ENCODE measurements at regions not wholly inside any gene's neighbourhood (a gene's known extent, or its start where the extent isn't known, plus 50 kb on each side); places are given as distances from the start of the nearest gene placed in this dataset.

DNA sequence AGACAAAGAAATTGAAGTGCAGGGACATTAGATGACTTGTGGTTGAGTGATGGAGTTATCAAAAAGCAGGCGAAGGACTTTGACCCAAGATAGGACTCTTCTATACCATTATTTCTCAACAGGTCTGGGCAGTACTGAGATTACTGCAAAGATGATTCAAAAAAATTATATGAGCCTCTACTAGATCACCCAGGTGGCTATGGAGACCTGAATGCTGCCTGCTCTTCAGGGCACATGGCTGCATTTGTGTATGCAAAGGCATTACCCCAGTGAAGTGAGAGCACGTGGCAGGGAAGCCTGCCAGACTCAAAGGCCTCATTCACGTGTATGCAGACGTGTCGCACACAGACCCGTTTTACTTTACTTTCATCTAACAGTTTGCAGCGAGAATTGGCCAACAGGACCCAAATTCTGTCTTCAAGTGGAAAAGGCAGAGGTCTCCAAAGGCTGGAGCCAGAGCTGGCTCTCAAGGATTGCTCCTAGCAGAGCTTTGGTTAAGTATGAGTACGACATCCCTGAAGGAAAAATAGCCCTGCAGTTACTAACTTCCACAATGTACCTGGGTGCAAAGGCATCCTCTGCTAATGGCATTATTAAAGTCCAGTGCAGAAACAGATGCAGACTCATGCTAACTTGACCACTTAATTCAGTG is 113.8 kb upstream of the ARMC2 start:
- no peak for DNase-seq

- DNase-seq: no peak
These were observed 112.8 kb upstream of the ARMC2 start for GRCh38 chr6:108735310-108736001.

GRCh38 chr6:108736002-108736361 is 112.2 kb upstream of the ARMC2 start:
- DNase-seq: no peak

DNA sequence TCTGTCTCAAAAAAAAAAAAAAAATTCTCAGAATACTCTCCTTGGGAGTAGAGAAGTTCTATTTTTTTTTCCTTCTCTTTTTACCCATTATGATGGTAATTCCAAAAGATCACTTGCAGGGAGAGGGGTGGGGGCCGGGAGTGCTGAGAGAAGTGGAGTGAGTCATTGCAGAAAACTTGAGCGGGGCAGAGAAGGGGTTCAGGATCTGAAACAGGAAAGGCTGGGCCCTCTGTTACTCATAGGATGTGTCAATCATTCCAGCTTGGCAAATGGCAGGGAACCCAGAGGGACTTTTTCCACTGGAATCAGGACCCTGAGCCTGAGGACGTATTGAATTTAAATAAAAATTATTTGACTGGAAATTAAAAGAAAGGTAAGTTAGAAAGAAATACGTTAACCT is 111.4 kb upstream of the ARMC2 start:
- DNase-seq: no peak

GRCh38 chr6:108737594-108738546 is 110.4 kb upstream of the ARMC2 start:
- no peak for DNase-seq

DNA sequence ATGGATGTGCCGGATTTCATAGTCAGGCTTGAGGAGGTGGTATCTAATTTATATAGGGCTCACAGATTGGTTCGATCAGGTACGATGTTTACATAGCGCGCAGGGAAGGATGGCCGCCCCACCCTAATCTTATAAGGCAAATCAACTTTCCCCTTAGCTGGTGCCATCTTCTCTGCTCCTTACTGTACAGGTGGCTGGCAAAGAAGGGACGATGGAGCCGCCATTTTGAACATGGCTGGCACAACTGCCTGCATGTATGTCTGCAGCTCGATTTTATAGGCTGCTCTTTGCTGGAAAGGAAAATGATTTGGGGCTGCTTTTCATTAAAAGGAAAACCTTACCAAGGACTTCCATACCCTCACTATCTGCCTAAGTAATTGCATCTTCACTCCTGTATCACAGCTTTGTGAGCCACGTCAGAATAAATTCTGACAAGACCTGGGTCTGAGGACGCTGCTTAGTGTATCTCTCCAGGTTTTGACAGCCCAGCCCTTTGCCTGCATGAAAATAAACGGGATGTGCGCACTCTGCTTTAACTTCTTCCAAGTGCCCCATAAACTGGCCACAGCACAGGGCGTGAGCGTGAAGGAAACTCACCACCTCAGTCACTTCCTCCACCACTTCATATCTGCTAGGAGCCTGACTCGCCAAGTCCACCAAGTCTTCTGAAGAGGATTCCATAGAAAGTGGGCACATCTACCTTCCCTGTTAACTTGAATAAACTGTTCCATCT is 109.4 kb upstream of the ARMC2 start:
- DNase-seq: no peak

DNA sequence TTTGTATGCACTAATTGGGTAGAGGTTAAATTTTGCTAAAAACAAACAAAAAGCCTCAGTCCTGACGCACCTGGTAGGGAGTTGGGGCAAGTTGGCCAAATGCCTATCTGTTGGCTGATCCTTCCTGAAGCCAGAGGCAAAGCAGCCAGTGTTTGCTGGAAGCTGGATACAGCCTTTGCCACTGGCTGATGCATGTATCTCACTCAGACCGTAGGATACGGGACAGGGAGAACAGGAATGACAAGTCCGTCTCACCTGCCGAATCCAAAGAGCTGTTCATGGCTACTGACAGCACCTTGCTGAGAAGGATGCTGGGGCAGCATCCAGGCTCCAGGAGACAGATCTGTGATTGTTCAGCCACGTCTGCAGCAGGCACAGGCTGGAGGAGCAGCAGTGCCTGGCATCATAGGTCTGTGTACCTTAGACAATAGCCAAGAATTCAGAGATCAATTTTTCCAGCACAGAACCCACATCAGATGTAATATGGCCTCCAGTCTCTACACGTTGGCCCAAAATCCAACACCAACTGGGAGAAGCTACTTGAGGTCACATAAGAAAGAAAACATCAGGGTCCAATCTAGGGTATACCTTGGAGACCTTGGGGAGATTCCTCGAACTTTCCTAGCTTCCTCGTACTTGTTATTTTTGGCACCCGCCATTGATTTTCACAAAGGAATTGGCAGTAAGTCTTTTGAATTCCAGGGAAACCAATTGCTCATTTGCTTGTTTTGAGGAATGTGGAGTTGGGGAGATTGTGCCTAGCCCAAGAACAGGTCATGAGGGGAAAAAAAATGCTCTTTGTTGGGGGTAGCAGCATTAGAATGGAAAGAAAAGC is 108.5 kb upstream of the ARMC2 start:
- DNase-seq: no peak

- no peak for DNase-seq
These were observed 106.8 kb upstream of the ARMC2 start for GRCh38 chr6:108741331-108741989.

- DNase-seq: no peak
These were observed 106.2 kb upstream of the ARMC2 start for GRCh38 chr6:108742041-108742440.

GRCh38 chr6:108744244-108744972 is 103.8 kb upstream of the ARMC2 start:
- DNase-seq: no peak

DNA sequence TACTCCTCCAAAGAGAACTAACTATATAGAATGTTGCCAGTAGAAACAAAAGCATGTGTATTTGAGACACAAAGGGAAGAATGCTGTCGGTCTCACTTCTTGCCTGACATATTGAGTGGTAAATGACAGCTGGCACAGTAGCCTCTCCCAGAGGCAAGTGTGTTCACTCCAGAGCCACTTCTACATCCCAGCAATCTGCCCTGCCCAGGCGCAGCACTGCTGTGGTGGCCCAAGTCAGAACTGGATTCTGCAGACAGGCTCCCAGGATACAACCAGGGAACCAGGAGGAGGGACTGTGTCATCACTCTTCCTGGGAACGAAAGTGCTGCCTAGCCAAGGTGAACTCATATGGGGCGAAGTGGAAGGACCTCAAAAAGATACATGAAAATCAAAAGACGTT is 103.2 kb upstream of the ARMC2 start:
- no peak for DNase-seq

GRCh38 chr6:108745664-108746336 is 102.4 kb upstream of the ARMC2 start:
- DNase-seq: no peak

- DNase-seq: no peak
These were observed 101.9 kb upstream of the ARMC2 start for GRCh38 chr6:108746366-108746765.

DNA sequence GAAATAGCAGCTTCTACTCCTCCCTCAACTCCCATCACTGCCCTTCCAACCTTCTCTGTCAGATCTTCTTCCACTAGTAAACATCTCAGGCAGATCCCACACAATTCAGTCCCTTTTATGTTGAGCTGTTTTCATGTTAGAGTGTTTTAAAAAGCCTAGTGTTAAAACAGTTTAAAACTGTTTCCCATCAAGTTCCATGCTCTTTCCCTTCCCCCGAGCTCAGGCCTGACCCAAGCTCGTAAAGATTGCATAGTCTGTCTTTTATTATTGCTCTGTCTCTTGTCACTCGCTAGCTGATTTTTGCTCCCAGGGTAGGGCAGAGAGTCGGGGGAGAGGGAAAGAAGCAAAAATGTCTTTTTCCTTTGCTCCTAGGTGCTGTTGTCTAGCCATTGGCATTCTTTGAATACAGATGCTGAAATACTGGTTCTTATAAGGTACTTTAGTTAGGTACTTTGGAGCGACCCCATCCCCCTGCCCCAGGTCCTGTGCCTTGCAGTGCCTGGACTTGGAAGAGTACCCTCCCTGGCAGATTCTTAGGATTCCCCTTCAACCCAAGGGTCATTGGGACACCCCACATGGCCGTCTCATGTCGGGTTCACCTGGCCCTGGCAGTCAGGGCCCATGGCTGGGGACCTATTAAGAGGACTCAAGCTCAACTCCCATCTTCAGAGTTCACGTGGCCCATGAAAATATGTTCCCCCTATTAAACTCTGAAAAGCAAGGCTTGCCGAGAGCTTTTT is 101.2 kb upstream of the ARMC2 start:
- DNase-seq: no peak

DNA sequence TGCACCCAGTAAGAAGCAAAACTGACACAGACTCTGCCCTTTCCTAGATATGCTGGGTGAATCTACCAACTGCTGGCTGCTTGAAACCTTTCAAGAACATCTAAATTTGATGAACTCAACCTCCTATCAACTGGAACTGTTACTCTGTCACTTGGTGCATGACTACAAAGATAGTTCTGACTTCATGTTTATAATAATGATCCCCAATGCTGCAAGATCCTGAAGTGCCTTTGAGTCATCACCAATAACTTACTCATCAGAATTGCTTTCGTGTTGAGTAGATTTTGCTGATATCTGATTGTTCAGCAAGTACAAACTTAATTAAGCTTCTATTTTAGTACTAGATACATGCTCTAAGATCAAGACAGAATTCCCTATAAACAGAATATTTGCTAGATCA is 100.2 kb upstream of the ARMC2 start:
- DNase-seq: no peak

DNA sequence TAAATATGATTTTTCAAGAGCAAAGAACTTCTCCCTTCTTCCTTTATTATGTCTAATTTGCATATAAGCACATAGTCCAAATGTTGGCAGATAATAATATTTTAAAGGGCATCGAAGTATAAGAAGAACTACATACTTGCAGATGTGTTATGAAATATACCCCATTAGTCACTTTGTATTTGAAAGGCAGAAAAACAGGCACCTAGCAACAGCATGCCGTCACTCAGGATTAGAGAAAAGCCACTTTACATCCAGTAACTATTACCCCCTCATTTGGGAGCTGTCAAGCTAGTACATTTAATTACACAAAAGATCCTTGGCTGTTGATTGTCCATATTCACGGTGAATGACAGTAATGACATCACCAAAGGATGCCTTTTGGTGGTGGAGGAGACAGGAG is 99.3 kb upstream of the ARMC2 start:
- no peak for DNase-seq

DNA sequence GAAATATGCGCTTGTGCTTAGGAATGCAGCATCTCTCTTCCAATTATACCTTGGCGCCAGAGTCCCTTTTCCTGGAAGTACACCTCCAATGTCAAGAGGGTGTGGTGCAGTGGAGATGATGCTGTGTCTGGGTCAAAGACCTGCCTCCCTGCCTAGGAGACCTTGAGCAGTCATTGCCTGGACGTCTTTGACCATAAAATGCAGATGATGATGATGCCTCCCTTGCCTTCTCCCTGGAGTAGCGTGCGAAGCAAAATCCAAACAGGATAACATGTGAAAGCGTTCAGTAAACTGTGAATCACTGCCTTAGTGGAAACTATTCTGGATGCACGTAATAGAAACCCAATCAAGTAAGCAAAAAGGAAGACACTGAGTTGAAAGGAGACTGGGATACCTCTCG is 97.4 kb upstream of the ARMC2 start:
- no peak for DNase-seq

DNA sequence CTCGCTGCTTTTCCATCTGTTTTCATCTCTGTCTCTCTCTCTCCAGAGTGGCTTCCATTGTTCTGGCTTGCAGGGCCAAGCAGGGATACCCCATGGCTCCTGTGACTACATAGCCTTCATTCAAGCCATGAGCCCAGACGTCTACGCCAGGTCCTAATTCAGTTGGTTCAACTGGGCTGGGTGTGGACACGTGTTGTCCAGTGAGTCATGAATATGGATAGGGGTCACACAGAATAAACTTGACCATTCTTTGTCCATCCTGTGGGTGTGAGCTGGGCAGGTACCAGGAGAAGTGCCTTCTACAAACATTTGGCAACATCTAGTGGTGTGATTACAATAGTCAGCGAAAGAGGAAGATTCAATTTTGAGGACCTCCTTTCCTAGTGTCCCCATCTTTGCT is 96.9 kb upstream of the ARMC2 start:
- DNase-seq: no peak

Measured in central memory CD4-positive, alpha-beta T cell (primary cell).